ENCODE measurements at regions not wholly inside any gene's neighbourhood (a gene's known extent, or its start where the extent isn't known, plus 50 kb on each side); places are given as distances from the start of the nearest gene placed in this dataset.

DNA sequence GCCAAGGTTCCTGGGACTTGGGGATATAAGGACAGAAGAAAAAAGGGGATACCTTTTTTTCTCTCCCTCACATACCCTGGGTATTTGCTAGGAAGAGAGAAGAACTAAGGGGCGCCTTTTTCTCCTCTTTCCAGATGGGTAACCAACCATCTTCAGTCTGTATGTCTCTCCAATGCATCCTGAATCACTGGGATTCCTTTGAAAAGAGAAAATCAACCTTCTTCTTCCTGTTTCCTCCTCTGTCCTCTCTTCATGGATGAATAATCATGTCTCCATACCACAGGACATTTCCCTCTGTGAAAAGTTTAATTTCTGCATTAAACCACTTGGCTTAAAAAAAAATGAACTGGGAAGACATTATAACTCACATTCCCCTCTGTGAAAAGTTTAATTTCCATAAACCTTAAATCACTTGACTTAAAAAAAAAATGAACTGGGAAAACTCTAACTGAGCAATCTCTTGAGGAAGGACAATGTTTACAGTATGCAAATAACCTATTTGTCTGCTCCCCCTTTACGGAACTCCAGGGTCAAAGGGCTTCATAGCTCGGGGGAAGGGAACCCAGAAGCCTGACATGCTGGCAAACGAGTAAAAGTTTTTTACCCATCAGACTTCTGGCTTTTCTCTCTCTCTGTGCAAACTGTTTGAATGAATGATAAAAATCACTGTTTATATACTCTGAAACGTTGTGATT, 56.7 kb upstream of the FAM98A start:
- Histone ChIP-seq H3K9me3 (ENCODE audit: control insufficient read depth, low read length) (peaks cover 4% of the 10 kb centered on the region), H3K4me1 (ENCODE audit: control insufficient read depth, insufficient read depth, low read length) (no peaks in the 10 kb centered on the region), H3K4me3 (ENCODE audit: low read length) (no peak overlapping the region), H3K27me3 (replicated peaks; ENCODE audit: control insufficient read depth, insufficient read depth, low read length) (no peaks in the 10 kb centered on the region), H3K9ac (ENCODE audit: low read length) (no peak overlapping the region), H3K36me3 (ENCODE audit: control insufficient read depth, insufficient read depth, low read length, severe bottlenecking) (no peaks in the 10 kb centered on the region)
- DNase-seq (ENCODE audit: low read depth): no peak

DNA sequence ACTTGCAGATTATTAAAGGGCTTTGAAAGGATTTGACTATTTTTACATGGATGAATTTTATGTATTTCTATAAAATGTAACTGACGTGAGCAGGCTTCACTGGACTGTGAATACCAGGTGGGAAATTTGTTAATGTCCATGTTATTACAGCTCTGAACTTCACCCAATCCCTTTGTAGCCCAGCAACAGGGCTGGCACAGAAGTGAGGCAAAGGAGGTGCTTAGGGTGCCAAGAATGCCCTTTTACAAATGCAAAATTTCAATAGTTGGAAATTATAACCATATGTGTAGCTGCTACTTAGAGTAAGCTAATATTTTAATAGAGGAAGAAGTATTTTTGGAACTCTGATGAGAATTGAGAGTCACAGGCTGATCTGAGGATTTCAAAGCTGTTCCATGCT, 53.7 kb upstream of the FAM98A start:
- DNase-seq (ENCODE audit: low read depth): no peak
- Histone ChIP-seq H3K9ac (ENCODE audit: low read length) (no peak overlapping the region), H3K27me3 (replicated peaks; ENCODE audit: control insufficient read depth, insufficient read depth, low read length) (no peaks in the 10 kb centered on the region), H3K4me1 (ENCODE audit: control insufficient read depth, insufficient read depth, low read length) (no peaks in the 10 kb centered on the region), H3K9me3 (ENCODE audit: control insufficient read depth, low read length) (peaks cover 4% of the 10 kb centered on the region), H3K36me3 (ENCODE audit: control insufficient read depth, insufficient read depth, low read length, severe bottlenecking) (no peaks in the 10 kb centered on the region), H3K4me3 (ENCODE audit: low read length) (no peak overlapping the region)

DNA sequence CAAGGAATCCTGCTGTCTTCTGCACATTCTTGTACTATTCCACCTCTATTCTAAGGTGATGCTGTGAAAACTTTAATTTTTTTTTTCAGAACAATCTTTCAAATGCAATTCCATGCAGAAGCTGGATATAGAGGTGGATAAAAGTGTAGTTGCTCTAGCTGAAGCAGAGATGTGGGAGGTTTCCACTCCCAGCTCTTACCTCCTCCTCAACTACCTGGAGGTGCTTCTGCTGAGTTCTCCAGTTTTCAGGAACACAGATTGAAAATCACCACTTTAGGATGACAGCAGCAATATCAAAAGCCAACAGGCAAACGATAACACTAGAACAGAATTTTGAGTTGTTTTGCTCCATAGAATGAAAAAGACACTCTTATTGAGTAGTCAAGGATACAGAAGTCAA, 51.1 kb upstream of the FAM98A start:
- H3K9ac ChIP-seq (ENCODE audit: low read length): no peak overlapping the region
- H3K4me1 ChIP-seq (ENCODE audit: control insufficient read depth, insufficient read depth, low read length): peaks cover 11% of the 10 kb centered on the region
- H3K4me3 ChIP-seq (ENCODE audit: low read length): no peak overlapping the region
- no peak for DNase-seq (ENCODE audit: low read depth)
- peaks cover 4% of the 10 kb centered on the region for H3K9me3 ChIP-seq (ENCODE audit: control insufficient read depth, low read length)
- no peaks in the 10 kb centered on the region for H3K36me3 ChIP-seq (ENCODE audit: control insufficient read depth, insufficient read depth, low read length, severe bottlenecking)
- H3K27me3 ChIP-seq (replicated peaks; ENCODE audit: control insufficient read depth, insufficient read depth, low read length): no peaks in the 10 kb centered on the region
